ENCODE measurements at regions not wholly inside any gene's neighbourhood (a gene's known extent, or its start where the extent isn't known, plus 50 kb on each side); places are given as distances from the start of the nearest gene placed in this dataset.

DNA sequence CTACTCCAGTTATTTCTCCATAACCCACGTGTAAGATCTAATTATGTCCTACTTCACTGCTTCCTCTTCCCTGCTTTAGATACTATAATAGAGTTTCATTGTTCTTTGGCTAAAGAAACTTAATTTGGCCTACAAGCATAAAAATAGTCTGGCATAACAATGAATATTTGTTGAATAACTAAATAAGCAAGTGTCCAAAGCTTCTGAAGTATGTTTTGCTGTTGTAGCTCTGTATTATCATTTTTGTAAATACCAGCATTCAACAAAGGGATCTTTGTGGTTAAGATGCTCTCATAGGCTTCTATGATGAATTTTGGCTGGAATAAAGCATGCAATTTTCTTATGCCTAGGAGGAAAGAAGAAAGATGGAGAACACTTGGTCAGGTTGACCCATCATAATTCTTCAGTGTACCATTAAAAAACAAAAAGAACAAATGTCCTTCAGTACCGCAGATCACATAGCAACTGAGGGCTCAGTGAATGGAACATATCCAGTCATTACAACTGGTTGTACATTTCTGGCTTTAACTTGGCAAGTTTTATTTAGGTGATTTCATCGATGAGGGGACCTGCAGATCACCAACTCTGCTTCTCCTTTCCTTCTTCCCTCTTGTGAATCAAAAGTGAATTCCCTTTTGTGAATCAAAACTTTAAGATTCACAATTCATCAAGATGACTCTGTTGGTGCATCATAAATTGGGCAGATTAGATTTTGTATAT is 465.9 kb upstream of the TGFBR2 start:
- Histone ChIP-seq H3K79me2 (ENCODE audit: insufficient read depth, low read length) (no peaks in the 10 kb centered on the region), H4K20me1 (ENCODE audit: insufficient read depth, low read length, poor library complexity, severe bottlenecking) (no peaks in the 10 kb centered on the region), H2AFZ (ENCODE audit: low read length) (no peak overlapping the region), H3K36me3 (ENCODE audit: insufficient read depth, low read length) (no peaks in the 10 kb centered on the region), H3K9ac (ENCODE audit: low read depth, low read length, poor library complexity, severe bottlenecking) (no peak overlapping the region), H3F3A (ENCODE audit: low read depth) (no peaks in the 10 kb centered on the region), H3K9me3 (ENCODE audit: insufficient read depth, low read depth, low read length) (peaks cover 2% of the 10 kb centered on the region), H3K9me2 (replicated peaks; ENCODE audit: low read depth, low read length) (no peaks in the 10 kb centered on the region), H3K4me1 (ENCODE audit: insufficient read depth, low read length, poor library complexity, severe bottlenecking) (no peaks in the 10 kb centered on the region), H3K4me3 (ENCODE audit: low read length, poor library complexity, severe bottlenecking) (no peak overlapping the region), H3K27me3 (ENCODE audit: insufficient read depth, low read length, poor library complexity, severe bottlenecking) (no peaks in the 10 kb centered on the region), H3K4me2 (ENCODE audit: low read depth, low read length, poor library complexity, severe bottlenecking) (no peak overlapping the region)
- TF ChIP-seq EZH2phosphoT487 (IDR thresholded peaks at IDR 0.05; ENCODE audit: borderline replicate concordance) = no peak
- TF ChIP-seq, protein P1, sequence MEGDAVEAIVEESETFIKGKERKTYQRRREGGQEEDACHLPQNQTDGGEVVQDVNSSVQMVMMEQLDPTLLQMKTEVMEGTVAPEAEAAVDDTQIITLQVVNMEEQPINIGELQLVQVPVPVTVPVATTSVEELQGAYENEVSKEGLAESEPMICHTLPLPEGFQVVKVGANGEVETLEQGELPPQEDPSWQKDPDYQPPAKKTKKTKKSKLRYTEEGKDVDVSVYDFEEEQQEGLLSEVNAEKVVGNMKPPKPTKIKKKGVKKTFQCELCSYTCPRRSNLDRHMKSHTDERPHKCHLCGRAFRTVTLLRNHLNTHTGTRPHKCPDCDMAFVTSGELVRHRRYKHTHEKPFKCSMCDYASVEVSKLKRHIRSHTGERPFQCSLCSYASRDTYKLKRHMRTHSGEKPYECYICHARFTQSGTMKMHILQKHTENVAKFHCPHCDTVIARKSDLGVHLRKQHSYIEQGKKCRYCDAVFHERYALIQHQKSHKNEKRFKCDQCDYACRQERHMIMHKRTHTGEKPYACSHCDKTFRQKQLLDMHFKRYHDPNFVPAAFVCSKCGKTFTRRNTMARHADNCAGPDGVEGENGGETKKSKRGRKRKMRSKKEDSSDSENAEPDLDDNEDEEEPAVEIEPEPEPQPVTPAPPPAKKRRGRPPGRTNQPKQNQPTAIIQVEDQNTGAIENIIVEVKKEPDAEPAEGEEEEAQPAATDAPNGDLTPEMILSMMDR (conservative IDR thresholded peaks at IDR 0.05; ENCODE audit: low read length) = no peak

DNA sequence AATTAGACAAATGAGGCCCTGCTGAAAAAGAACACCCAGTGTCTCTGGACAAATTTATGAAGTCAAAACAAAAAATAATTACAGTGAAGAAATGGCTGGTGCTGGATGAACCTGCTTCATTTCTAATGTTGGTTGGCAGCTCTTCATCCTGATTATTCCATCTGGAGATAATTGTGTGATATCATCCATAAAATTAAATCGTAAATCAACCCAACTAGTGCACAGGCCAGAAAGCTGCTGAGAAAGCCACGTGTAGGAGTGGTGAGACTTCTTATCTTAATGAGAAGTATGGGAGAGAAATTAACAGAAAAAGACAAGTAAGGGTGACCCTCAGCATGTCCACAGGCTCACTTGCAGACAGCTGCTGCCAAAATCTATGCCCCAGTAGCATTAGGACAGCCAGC is 465.2 kb upstream of the TGFBR2 start:
- H3K4me1 ChIP-seq (ENCODE audit: insufficient read depth, low read length, poor library complexity, severe bottlenecking) = no peaks in the 10 kb centered on the region
- H3K9me2 ChIP-seq (replicated peaks; ENCODE audit: low read depth, low read length) = no peaks in the 10 kb centered on the region
- no peaks in the 10 kb centered on the region for H3K79me2 ChIP-seq (ENCODE audit: insufficient read depth, low read length)
- no peaks in the 10 kb centered on the region for H3K36me3 ChIP-seq (ENCODE audit: insufficient read depth, low read length)
- H2AFZ ChIP-seq (ENCODE audit: low read length) = no peak overlapping the region
- H3F3A ChIP-seq (ENCODE audit: low read depth) = no peaks in the 10 kb centered on the region
- no peak overlapping the region for H3K4me2 ChIP-seq (ENCODE audit: low read depth, low read length, poor library complexity, severe bottlenecking)
- no peaks in the 10 kb centered on the region for H3K27me3 ChIP-seq (ENCODE audit: insufficient read depth, low read length, poor library complexity, severe bottlenecking)
- no peak overlapping the region for H3K9ac ChIP-seq (ENCODE audit: low read depth, low read length, poor library complexity, severe bottlenecking)
- TF ChIP-seq, protein P1 (conservative IDR thresholded peaks at IDR 0.05; ENCODE audit: low read length) = no peak
- TF ChIP-seq EZH2phosphoT487 (IDR thresholded peaks at IDR 0.05; ENCODE audit: borderline replicate concordance) = no peak
- H3K9me3 ChIP-seq (ENCODE audit: insufficient read depth, low read depth, low read length) = no peaks in the 10 kb centered on the region; the same call in 1 of the 2 replicates
- H3K4me3 ChIP-seq (ENCODE audit: low read length, poor library complexity, severe bottlenecking) = no peak overlapping the region
- H4K20me1 ChIP-seq (ENCODE audit: insufficient read depth, low read length, poor library complexity, severe bottlenecking) = no peaks in the 10 kb centered on the region

DNA sequence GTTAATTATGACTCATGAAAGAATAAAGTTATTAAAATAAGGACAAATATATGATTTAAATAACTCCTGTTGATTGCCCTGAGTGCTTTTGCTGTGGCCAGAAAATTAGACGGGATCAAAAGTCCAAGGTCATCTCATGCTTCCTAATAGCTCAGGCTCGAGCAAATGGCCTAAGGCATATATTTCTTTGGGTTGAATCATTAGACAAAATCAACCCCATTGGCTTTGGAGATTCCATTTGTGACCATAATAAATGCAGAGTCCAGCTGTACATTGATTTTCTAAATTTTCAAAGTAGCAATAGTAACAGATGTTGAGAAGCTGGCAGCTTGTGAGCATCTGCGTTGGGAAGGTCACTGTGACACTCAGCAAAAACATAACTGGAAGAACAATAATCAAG is 464.5 kb upstream of the TGFBR2 start:
- H3K9me2 ChIP-seq (replicated peaks; ENCODE audit: low read depth, low read length) = no peaks in the 10 kb centered on the region
- H3K4me1 ChIP-seq (ENCODE audit: insufficient read depth, low read length, poor library complexity, severe bottlenecking) = no peaks in the 10 kb centered on the region
- no peak overlapping the region for H3K9ac ChIP-seq (ENCODE audit: low read depth, low read length, poor library complexity, severe bottlenecking)
- H3F3A ChIP-seq (ENCODE audit: low read depth) = no peaks in the 10 kb centered on the region
- no peaks in the 10 kb centered on the region for H3K79me2 ChIP-seq (ENCODE audit: insufficient read depth, low read length)
- H3K4me3 ChIP-seq (ENCODE audit: low read length, poor library complexity, severe bottlenecking) = no peak overlapping the region
- no peak overlapping the region for H2AFZ ChIP-seq (ENCODE audit: low read length)
- H3K9me3 ChIP-seq (ENCODE audit: insufficient read depth, low read depth, low read length) = no peaks in the 10 kb centered on the region
- no peaks in the 10 kb centered on the region for H4K20me1 ChIP-seq (ENCODE audit: insufficient read depth, low read length, poor library complexity, severe bottlenecking)
- no peaks in the 10 kb centered on the region for H3K27me3 ChIP-seq (ENCODE audit: insufficient read depth, low read length, poor library complexity, severe bottlenecking)
- no peaks in the 10 kb centered on the region for H3K36me3 ChIP-seq (ENCODE audit: insufficient read depth, low read length)
- no peak overlapping the region for H3K4me2 ChIP-seq (ENCODE audit: low read depth, low read length, poor library complexity, severe bottlenecking)
- no peak for TF ChIP-seq EZH2phosphoT487 (IDR thresholded peaks at IDR 0.05; ENCODE audit: borderline replicate concordance)
- TF ChIP-seq, protein P1 (conservative IDR thresholded peaks at IDR 0.05; ENCODE audit: low read length) = no peak
